AG04450 (cell line): ENCODE measurements at regions not wholly inside any gene's neighbourhood (a gene's known extent, or its start where the extent isn't known, plus 50 kb on each side); places are given as distances from the start of the nearest gene placed in this dataset.
A peak's percentile ranks its signal among the peaks of the same experiment; 100 is the strongest.

Experiments used
- CTCF ChIA-PET: fragments of 300-600, 350-600 bp; formaldehyde crosslinking; extraction: SDS; loops from one replicate; lab custom pipeline; 2022; ENCODE audit warnings: antibody characterized with exemption, inconsistent platforms; lab: Charles Lee
- POLR2A ChIA-PET: fragments of 350-600 bp; formaldehyde crosslinking; extraction: SDS; loops from one replicate; lab custom pipeline; 2021; ENCODE audit warnings: antibody characterized with exemption, inconsistent platforms; lab: Yijun Ruan, JAX
- DNase-seq: peaks from one replicate; pipeline ENCODE4 v3.0.0-alpha.2; 2011; ENCODE audit warnings: low read depth, low spot score
- H3K27ac ChIP-seq: one replicate; pipeline ENCODE4 v1.5.1; 2012; ENCODE audit warnings: low read depth, low read length, control low read depth
- H3K27me3 ChIP-seq: one replicate; pipeline ENCODE4 v1.6.0; 2012; ENCODE audit warnings: low read length; ENCODE audit not compliant: control insufficient read depth, insufficient read depth
- H3K4me3 ChIP-seq: 2 replicates; pipeline ENCODE4 v1.5.1; 2011; ENCODE audit warnings: mild to moderate bottlenecking, low read depth, low read length, control low read depth
- H3K9me3 ChIP-seq: 2 replicates; pipeline ENCODE4 v1.5.1; 2012; ENCODE audit warnings: low read length; ENCODE audit not compliant: control insufficient read depth, insufficient read depth
- TF ChIP-seq, protein P1 (sequence below): IDR thresholded peaks from 2 replicates; pipeline ENCODE4 v1.5.1; 2011; ENCODE audit warnings: low read depth, low read length, control low read depth, inconsistent platforms

DNA sequence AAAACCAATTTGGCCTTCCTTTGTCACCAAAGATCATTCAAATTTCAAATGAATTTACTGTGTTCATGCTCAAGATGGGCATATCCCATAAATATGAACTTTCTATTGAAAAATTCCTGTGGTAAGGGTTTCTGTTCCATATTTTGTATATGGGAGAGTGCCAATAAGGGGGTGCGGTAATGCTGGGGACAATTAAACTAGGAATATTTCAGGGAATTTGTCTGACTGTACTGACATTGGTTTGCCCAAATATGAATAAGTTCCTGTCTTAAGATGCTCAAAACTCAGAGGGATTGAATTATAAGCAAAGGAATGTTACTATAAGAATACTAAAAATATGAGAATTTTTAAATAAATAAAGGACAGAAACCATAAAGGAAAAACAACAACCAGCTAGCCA is 553.0 kb upstream of the MARCKS start:
- H3K4me3 ChIP-seq: no peak overlapping the region
- ChIA-PET POLR2A (no interaction called here), CTCF (no interaction called here)
- no peak overlapping the region for H3K27ac ChIP-seq
- DNase-seq: no peak
- TF ChIP-seq, protein P1, sequence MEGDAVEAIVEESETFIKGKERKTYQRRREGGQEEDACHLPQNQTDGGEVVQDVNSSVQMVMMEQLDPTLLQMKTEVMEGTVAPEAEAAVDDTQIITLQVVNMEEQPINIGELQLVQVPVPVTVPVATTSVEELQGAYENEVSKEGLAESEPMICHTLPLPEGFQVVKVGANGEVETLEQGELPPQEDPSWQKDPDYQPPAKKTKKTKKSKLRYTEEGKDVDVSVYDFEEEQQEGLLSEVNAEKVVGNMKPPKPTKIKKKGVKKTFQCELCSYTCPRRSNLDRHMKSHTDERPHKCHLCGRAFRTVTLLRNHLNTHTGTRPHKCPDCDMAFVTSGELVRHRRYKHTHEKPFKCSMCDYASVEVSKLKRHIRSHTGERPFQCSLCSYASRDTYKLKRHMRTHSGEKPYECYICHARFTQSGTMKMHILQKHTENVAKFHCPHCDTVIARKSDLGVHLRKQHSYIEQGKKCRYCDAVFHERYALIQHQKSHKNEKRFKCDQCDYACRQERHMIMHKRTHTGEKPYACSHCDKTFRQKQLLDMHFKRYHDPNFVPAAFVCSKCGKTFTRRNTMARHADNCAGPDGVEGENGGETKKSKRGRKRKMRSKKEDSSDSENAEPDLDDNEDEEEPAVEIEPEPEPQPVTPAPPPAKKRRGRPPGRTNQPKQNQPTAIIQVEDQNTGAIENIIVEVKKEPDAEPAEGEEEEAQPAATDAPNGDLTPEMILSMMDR: no peak
- H3K27me3 ChIP-seq: no peaks in the 10 kb centered on the region
- H3K9me3 ChIP-seq: no peaks in the 10 kb centered on the region

DNA sequence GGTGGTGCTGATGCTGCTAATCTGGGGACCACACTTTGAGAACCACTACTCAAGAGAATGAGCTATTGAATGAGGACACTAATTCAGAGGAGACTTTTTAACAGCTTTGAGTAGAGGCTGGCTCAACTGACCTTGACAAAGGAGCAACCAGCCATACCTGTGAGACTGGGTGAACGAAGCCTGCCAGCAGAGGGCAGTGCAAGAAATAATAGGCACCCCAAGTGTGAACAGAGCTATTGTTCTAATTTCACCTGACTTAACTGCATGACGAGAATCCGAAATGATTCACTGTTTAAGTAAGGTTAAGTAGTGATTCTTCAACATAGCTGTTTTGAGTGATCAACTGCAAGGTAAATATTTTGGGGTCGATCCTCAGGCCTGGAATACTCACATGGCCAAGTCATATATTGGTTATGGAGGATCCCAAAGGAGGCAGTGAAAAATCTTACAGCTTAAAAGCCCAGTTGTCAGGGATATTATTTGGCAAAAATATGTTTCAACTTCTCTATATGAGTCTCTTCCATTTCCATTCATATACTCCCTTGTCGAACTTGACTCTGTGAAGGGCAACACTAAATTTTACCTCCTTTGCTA is 550.5 kb upstream of the MARCKS start:
- H3K9me3 ChIP-seq: no peaks in the 10 kb centered on the region
- DNase-seq: no peak
- TF ChIP-seq, protein P1: peak; percentile 41
- H3K27me3 ChIP-seq: no peaks in the 10 kb centered on the region
- H3K4me3 ChIP-seq: no peak overlapping the region
- ChIA-PET POLR2A (no interaction called here), CTCF (interaction anchor here (1.0 to 1.3 kb wide), 7 partner anchors 9 to 577 kb away, joined by 3 to 5 read pairs (median 4); no protein-coding TSS in a partner anchor)
- H3K27ac ChIP-seq: no peak overlapping the region

DNA sequence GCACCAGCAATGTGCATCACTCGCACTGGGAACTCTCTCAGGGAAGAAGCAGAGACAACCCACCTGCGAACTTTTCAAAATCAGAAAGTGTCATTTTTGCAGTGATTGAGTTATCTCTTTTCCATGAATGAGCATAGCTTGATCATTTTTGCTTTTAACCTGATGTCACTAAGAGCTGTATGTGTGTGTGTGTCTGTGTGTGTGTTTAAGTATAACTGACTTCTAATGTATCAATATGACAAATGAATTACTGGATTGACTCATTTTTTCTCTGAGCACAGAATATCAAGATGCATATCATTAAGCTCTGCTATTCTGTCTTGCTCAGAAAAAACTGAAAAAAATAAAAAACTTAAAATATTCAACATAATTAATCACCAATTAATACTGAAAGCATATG is 548.9 kb upstream of the MARCKS start:
- POLR2A ChIA-PET: no interaction called here
- H3K27ac ChIP-seq: no peak overlapping the region
- no peak for DNase-seq
- CTCF ChIA-PET: no interaction called here
- H3K9me3 ChIP-seq: no peaks in the 10 kb centered on the region
- no peak overlapping the region for H3K4me3 ChIP-seq
- H3K27me3 ChIP-seq: no peaks in the 10 kb centered on the region
- TF ChIP-seq, protein P1: no peak

DNA sequence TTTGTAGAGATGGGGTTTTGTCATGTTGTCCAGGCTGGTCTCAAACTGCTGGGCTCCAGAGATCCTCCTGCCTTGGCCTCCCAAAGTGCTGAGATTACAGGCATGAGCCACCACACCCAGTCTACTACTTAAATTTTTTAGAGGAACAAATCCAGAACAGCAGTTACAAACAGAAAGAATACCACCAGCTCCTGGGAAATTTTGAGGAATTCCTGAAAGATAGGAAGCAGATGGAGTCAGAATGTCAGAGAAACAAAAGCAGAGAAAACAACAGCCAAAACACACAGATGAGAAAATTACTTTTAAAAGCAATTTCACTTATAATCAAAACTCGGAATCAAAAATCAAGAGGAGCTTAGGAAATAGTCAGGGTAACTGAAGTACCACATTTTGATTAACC is 543.3 kb upstream of the MARCKS start:
- H3K4me3 ChIP-seq: no peak overlapping the region
- no peak for DNase-seq
- H3K27me3 ChIP-seq: no peaks in the 10 kb centered on the region
- TF ChIP-seq, protein P1: no peak
- CTCF ChIA-PET: no interaction called here
- H3K27ac ChIP-seq: no peak overlapping the region
- H3K9me3 ChIP-seq: no peaks in the 10 kb centered on the region
- POLR2A ChIA-PET: no interaction called here

DNA sequence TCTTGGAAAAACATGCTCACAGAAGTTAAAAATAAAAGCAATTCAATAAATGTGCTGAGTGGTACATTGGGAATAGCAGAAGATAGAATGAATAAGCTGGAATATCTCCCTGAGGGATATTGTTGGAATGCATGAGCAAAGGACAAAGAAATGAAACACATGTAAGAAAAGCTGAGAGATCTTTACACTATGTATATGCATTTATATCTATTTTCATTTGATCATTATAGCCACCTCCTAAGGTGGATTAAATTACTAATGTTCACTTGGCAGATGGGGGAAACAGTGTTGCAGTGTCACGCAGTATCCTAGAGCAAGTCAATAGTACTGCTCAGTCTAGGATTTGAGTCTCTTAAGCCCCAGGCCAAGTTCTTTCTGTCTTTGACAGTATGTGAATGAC is 542.0 kb upstream of the MARCKS start:
- no peak for DNase-seq
- POLR2A ChIA-PET: no interaction called here
- H3K4me3 ChIP-seq: no peak overlapping the region
- no peak overlapping the region for H3K27ac ChIP-seq
- TF ChIP-seq, protein P1: no peak
- H3K27me3 ChIP-seq: no peaks in the 10 kb centered on the region
- H3K9me3 ChIP-seq: no peaks in the 10 kb centered on the region
- CTCF ChIA-PET: interaction anchor here (1.5 kb wide), 1 partner anchor 9 kb away, joined by 3 read pairs; no protein-coding TSS in a partner anchor
